HG03520 (cell line): ENCODE measurements at regions not wholly inside any gene's neighbourhood (a gene's known extent, or its start where the extent isn't known, plus 50 kb on each side); places are given as distances from the start of the nearest gene placed in this dataset.
"Not testable (repeated sequence)": the region's sequence is repeated elsewhere in the genome, so short reads cannot be mapped to it uniquely, and the experiment has no call there.

Experiments used
- ATAC-seq: cut with Tn5 transposase; IDR thresholded peaks from one replicate; pipeline ENCODE4 v1.9.1; 2021; ENCODE audit warnings: mild to moderate bottlenecking, moderate library complexity; ENCODE audit not compliant: unreplicated experiment

- no peak for ATAC-seq
These were observed 375.7 kb upstream of the AADAT start for GRCh38 chr4:170465429-170465828.

GRCh38 chr4:170464614-170465197, 374.9 kb upstream of the AADAT start:
- ATAC-seq, result no peak

GRCh38 chr4:170446782-170447181, 357.0 kb upstream of the AADAT start:
- no peak for ATAC-seq

- not testable (repeated sequence) for ATAC-seq
These were observed 351.4 kb upstream of the AADAT start for GRCh38 chr4:170441146-170441545.

GRCh38 chr4:170428929-170429328, 339.2 kb upstream of the AADAT start:
- ATAC-seq, result no peak

GRCh38 chr4:170425521-170426143, 335.9 kb upstream of the AADAT start:
- no peak for ATAC-seq

GRCh38 chr4:170425040-170425439, 335.3 kb upstream of the AADAT start:
- no peak for ATAC-seq

- no peak for ATAC-seq
These were observed 333.4 kb upstream of the AADAT start for GRCh38 chr4:170423137-170423536.

- ATAC-seq, result peak; percentile 98
These were observed 330.5 kb upstream of the AADAT start for GRCh38 chr4:170420255-170420693.

GRCh38 chr4:170414961-170415360, 325.2 kb upstream of the AADAT start:
- ATAC-seq, result no peak

- ATAC-seq, result no peak
These were observed 324.6 kb upstream of the AADAT start for GRCh38 chr4:170414360-170414759.

- ATAC-seq, result no peak
These were observed 324.2 kb upstream of the AADAT start for GRCh38 chr4:170413951-170414350.

GRCh38 chr4:170400361-170400760, 310.6 kb upstream of the AADAT start:
- peak; percentile 44 for ATAC-seq

GRCh38 chr4:170399581-170400293, 310.0 kb upstream of the AADAT start:
- ATAC-seq, result no peak

GRCh38 chr4:170398218-170398617, 308.5 kb upstream of the AADAT start:
- ATAC-seq, result no peak

GRCh38 chr4:170395773-170396172, 306.0 kb upstream of the AADAT start:
- ATAC-seq, result no peak

GRCh38 chr4:170391066-170391740, 301.4 kb upstream of the AADAT start:
- no peak for ATAC-seq

GRCh38 chr4:170389411-170389810, 299.7 kb upstream of the AADAT start:
- no peak for ATAC-seq

GRCh38 chr4:170388255-170388654, 298.5 kb upstream of the AADAT start:
- ATAC-seq, result no peak

GRCh38 chr4:170386971-170387370, 297.2 kb upstream of the AADAT start:
- no peak for ATAC-seq

- ATAC-seq, result no peak
These were observed 296.8 kb upstream of the AADAT start for GRCh38 chr4:170386511-170386910.

GRCh38 chr4:170374770-170375169, 285.0 kb upstream of the AADAT start:
- peak; percentile 100 for ATAC-seq
